HFFc6 (cell line): ENCODE measurements at regions not wholly inside any gene's neighbourhood (a gene's known extent, or its start where the extent isn't known, plus 50 kb on each side); places are given as distances from the start of the nearest gene placed in this dataset.

Source experiments
- DNase-seq: peaks from one replicate; pipeline ENCODE4 v3.0.0-alpha.2; 2018
- H3K27ac Mint-ChIP-seq: 2 replicates; pipeline ENCODE4 v1.8.0; 2020; ENCODE audit warnings: mild to moderate bottlenecking, mixed read lengths
- H3K27me3 Mint-ChIP-seq: 2 replicates; pipeline ENCODE4 v1.8.0; 2021; ENCODE audit warnings: mild to moderate bottlenecking, moderate library complexity, mixed read lengths; ENCODE audit not compliant: insufficient read depth
- H3K36me3 Mint-ChIP-seq: 2 replicates; pipeline ENCODE4 v1.8.0; 2021; ENCODE audit warnings: low read depth, mixed read lengths
- H3K4me1 Mint-ChIP-seq: 2 replicates; pipeline ENCODE4 v1.8.0; 2020; ENCODE audit warnings: low read depth, mixed read lengths
- H3K4me3 Mint-ChIP-seq: 2 replicates; pipeline ENCODE4 v1.8.0; 2020; ENCODE audit warnings: mild to moderate bottlenecking, moderate library complexity, mixed read lengths
- H3K9me3 Mint-ChIP-seq: 2 replicates; pipeline ENCODE4 v1.8.0; 2020; ENCODE audit warnings: mild to moderate bottlenecking, mixed read lengths
- CTCF ChIP-seq: fragments of 200-600 bp; sonication (generic); IDR thresholded peaks from 2 replicates; pipeline ENCODE4 v1.5.0; 2021; ENCODE audit warnings: antibody characterized with exemption, mild to moderate bottlenecking

- H3K4me1 Mint-ChIP-seq: no peaks in the 10 kb centered on the region
- no peak for TF ChIP-seq CTCF
- no peak for DNase-seq
- H3K4me3 Mint-ChIP-seq: no peak overlapping the region
- H3K27ac Mint-ChIP-seq: no peak overlapping the region
- peaks cover 27% of the 10 kb centered on the region for H3K27me3 Mint-ChIP-seq
- H3K36me3 Mint-ChIP-seq: no peaks in the 10 kb centered on the region
- no peaks in the 10 kb centered on the region for H3K9me3 Mint-ChIP-seq
These were observed 89.1 kb upstream of the VASH1 start for GRCh38 chr14:76672123-76672522.

- Mint-ChIP-seq H3K9me3 (no peaks in the 10 kb centered on the region), H3K27ac (no peak overlapping the region), H3K4me1 (no peaks in the 10 kb centered on the region), H3K27me3 (peaks cover 23% of the 10 kb centered on the region), H3K4me3 (no peak overlapping the region), H3K36me3 (no peaks in the 10 kb centered on the region)
- no peak for TF ChIP-seq CTCF
- no peak for DNase-seq
These were observed 88.0 kb upstream of the VASH1 start for GRCh38 chr14:76673261-76673660.

- Mint-ChIP-seq H3K36me3 (no peaks in the 10 kb centered on the region), H3K27me3 (peaks cover 23% of the 10 kb centered on the region), H3K27ac (no peak overlapping the region), H3K4me3 (no peak overlapping the region), H3K4me1 (no peaks in the 10 kb centered on the region), H3K9me3 (no peaks in the 10 kb centered on the region)
- no peak for DNase-seq
- TF ChIP-seq CTCF: no peak
These were observed 86.2 kb upstream of the VASH1 start for GRCh38 chr14:76675046-76675445.

- Mint-ChIP-seq H3K27me3 (peaks cover 20% of the 10 kb centered on the region), H3K9me3 (peaks cover 9% of the 10 kb centered on the region), H3K36me3 (no peaks in the 10 kb centered on the region), H3K4me1 (no peaks in the 10 kb centered on the region), H3K27ac (no peak overlapping the region), H3K4me3 (no peak overlapping the region)
- TF ChIP-seq CTCF: no peak
- no peak for DNase-seq
These were observed 84.7 kb upstream of the VASH1 start for GRCh38 chr14:76676539-76676938.

- Mint-ChIP-seq H3K4me1 (no peaks in the 10 kb centered on the region), H3K27ac (no peak overlapping the region), H3K36me3 (no peaks in the 10 kb centered on the region), H3K4me3 (no peak overlapping the region), H3K27me3 (peaks cover 18% of the 10 kb centered on the region), H3K9me3 (peaks cover 16% of the 10 kb centered on the region)
- TF ChIP-seq CTCF: no peak
- DNase-seq: no peak
These were observed 83.6 kb upstream of the VASH1 start for GRCh38 chr14:76677534-76678145.
